GM21786 (cell line): ENCODE measurements at regions not wholly inside any gene's neighbourhood (a gene's known extent, or its start where the extent isn't known, plus 50 kb on each side); places are given as distances from the start of the nearest gene placed in this dataset.

ENCODE experiments used
- ATAC-seq: cut with Tn5 transposase; IDR thresholded peaks from one replicate; pipeline ENCODE4 v1.9.1; 2021; ENCODE audit not compliant: unreplicated experiment

DNA sequence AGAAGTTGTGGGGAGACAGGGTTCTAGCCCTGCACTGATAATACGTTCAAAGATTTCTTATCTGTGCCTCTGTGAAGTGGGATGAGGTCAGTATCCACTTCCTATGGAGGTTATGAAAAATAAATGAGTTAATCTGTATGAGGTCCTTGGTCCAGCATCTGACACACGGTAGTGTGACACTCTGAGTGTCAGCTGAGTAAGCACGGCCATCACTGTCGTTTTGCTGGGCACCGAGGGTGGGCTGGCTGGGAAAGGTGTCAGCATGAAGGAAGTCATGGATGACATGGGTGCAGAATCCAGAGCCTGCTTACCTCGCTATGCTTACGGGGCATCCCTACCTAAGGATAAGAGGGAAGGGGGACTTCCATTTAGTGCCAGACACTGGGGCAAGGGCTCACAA lies 150.3 kb downstream of the INHBB start:
- no peak for ATAC-seq

DNA sequence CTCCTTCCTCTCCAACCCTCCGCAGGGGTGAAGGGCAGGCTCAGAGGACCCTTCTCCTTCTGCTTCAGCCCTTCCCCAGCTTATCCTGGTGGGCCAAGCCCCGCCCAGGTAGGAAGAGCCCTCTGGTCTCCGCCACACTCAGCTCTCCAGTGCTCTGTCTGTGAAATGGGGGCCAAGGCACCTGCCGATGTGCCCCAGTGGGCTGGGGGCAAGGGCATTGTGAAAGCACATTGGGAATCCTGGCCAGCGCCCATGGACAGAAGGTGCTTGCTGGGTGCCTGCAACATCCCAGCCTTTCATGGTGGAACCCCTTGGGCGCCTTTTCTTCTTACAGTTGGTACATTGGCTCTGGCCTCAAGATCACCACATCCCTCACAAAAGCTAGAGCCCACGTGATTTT lies 150.8 kb downstream of the INHBB start:
- ATAC-seq: no peak

DNA sequence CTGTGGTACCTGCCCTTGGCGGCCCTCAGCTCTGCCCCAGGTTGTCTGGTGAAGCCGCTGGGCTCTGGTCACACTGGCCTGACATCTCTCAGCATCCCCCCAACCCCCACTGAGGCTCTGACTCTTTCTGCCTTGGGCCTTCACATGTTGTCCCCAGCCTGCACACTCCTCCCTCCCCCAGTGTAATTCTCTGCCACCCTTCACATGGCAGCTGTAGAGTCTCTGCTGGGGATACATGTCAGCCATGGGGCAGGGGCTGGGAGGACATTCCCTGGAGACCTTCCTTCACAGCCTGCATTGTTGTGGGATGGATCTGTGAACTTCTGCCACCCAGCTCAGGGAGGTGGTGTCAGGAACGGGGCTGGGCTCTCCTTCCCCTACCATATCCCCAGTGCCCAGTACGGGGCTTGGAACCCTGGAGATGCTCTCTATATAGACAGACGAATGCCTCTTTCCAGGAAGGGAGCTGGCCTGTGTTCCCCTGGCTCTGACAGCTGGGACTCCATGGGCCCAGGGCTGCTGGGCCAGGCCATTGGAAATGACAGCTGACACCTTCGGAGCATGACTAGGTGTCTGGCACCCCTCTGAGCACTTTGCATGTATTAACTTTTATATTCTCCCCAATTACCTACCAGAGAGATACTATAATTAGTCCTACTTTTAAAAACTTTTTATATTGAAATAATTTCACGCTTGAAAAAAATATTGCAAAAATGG lies 151.5 kb downstream of the INHBB start:
- ATAC-seq: no peak

DNA sequence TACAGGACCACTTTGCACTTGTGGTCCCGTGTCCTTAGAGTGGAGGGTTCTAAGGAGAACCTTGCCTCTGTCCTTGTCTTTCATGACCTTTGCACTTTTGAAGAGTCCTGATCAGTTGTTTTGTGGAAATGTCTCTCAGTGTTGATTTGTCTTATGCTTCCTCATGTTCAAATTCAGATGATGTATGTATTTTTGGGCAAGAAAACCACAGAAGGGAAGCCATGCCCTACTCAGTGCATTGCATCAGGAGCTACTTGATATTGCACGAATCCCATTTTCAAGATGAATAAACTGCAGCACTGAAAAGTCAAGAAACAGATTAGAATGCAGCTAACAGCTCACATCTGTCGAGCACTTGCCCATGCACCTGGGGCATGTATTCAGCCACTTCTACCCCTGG lies 152.2 kb downstream of the INHBB start:
- ATAC-seq: no peak

DNA sequence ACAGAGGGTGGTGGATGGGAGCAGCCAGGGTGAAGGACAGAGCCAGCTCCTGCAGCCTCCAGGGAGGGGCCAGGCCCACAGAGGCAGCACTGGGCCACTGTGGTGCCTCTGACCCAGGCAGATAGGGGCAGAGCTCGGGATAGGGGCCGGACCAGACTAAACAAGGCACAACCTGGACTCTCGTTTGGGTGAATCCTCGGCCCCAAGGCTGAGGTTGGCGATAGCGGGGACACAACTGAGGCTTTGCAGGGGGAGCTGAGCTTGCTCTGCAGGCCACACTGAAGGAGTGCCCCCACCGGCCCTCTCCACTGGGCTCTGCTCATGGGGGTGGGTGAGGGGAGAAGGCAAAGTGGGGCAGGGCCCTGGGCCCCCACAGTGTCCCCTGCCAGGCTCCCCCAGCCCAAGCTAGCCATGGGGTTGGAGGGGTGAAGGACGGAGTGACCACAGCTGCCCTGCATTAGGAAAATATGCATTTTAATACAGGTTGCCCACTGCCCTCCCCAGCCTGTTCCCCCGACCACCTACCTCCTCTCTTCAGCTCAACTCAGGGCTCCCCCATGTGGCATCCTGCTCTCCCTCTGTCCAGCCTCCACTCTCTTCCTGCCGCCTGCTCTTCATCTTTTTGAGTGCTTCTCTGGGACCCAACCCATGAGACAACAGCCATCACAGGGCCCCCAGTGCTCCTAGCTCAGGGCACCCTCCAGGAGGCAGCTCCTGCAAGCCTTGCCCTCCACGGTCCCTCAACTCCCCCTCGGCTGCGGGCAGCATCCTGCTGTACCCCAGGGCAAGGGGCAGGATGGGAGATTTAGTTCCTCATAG lies 152.8 kb downstream of the INHBB start:
- no peak for ATAC-seq

DNA sequence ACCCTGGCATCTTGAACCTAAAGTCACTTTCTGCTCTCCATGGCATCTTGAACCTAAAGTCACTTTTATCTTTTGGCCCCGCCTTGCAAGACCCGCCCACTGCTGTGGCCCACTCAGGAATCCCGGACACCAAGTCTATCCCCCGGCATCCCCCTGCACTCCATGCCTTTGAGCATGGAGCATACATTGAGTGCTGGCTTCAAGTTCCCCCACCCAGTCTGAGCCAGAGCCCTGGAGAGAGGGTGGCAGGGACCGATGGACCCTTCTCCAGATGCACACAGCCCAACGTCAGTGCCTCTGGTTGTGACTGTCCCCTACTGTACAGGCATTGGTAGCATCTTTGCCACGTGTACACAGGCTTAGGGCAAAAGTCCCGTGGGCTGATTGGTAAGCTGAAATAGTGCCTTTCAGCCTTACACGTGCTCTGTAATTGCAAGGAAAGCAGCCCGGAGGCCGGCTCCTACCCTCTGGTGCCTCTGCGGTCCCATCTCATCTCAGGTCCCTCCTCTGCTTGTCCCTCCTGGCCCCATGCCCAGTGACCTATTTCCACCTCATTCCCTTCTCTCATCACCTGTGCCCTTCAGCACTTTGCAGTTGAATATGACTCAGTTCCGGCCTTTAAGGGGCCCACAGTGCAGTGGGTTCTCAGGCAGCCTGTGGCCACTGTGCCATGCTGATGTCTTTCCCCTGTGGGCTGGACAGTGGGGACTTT lies 154.0 kb downstream of the INHBB start:
- ATAC-seq: no peak

DNA sequence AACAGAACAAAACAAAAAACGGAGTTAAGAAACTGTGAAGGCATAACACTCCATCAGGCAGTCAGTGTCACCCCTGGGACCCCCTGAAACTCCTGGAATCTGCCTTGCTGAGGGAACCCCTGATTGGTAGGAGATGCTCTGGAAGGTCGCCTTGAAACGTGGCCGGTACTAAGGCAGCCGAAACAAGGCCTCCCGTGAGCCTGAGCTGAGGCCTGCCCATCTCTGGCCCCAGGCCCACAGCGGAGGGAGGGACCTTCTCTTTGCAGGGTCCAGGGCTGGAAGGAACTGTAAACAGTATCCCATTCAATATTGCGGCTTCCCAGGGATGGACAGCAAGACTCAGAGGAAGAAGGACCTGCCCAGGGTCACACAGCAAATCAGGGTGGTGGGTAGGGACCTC lies 155.7 kb downstream of the INHBB start:
- no peak for ATAC-seq

DNA sequence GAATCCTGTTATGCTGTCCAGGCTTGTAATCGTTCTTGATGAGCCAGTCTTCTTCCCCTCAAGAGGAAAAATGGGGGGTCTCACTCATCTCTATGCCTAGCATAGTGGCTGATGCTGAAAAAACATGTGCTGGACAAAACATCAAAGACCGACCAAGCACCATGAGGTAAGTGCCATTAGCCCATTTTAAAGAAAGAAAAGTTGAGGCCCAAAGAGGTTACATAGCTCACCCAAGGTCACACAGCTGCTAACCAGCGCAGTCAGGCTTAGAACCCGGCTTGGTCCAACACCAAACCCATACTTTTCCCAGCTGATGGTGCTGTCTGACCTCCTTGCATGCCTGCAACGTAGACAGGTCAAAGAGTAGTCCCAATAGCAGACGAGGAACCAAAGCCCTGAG lies 156.4 kb downstream of the INHBB start:
- no peak for ATAC-seq

DNA sequence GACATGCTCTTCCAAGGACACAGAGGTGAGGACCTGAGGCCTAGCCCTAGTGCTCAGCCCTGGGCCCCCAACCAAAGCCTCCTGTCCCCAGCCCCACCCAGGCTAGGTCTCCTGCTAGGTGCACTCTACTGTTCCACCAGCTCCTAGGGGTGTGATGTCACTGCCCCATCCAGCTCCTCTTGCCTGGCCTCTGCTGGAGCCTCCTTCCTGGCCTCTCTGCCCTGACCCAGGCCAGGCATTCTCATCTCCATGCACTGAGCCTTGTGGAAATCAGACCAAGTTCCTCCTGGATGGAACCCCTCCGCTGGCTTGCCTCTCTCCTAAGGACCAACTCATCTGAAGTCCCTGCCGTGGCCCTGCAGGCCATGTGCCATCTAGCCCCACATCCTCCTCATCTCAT lies 156.8 kb downstream of the INHBB start:
- ATAC-seq: no peak

DNA sequence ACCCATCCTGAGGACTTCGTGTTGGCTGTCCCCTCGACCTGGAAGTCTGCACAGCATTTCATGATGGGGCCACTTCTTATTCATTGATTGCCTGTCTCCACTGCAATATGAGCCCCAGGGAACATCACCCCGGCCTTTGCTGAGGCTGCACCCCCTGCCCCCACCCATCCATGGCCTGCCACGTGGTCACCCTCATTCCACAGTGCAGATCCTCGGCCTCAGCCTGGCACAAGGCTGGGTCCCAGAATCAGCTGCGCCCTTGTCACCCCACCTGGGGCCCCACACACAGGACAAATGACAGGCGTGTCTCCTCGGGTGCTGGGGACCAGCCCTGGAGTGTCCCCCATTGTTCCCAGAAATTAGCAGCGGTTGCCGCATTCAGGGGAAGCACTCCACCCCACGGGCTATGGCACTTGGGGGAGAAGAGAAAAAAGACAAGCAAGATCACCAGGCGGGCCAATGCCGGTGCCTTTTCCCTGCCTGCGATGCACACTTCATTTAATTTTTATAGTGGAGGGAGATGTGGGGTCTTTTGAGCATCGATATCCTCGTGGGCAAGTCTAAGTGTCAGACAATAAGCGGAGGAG lies 157.4 kb downstream of the INHBB start:
- ATAC-seq: no peak

DNA sequence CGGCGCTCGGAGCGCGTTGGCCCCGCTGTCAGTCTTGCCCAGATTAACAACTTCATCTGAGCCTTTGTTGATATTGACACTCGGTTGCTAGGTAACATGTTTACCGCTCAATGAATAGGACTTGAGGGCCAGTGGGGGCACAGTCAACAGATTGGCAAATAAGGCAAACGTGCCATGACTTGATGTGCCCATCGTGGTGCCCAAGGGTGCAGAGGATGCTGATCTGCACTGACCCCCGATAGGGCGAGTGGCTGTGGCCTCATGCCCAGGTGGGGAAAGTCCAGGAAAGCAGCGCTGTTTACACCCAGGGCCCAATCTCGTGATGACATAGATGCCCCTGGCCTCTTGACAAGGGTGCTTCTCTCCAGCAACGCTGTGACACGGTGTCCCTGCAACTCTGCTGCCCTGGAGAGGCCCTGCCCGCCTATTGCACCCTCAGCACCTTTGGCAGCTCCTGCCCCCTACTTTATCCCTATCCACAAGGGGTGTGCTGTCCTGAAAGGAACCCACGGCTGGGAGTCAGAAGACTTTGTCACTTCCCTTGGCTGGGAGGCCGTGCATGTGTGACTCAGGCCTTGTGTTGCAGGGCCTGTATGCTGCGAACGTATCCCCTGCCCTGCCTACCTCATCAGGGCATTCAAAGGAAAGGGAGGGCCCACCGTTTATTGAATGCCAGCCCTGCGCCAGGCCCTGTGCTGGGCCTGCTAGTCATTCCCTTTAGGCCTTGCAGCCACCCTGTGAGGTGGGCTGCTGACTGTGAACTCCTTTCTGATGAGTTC lies 158.0 kb downstream of the INHBB start:
- ATAC-seq: no peak

DNA sequence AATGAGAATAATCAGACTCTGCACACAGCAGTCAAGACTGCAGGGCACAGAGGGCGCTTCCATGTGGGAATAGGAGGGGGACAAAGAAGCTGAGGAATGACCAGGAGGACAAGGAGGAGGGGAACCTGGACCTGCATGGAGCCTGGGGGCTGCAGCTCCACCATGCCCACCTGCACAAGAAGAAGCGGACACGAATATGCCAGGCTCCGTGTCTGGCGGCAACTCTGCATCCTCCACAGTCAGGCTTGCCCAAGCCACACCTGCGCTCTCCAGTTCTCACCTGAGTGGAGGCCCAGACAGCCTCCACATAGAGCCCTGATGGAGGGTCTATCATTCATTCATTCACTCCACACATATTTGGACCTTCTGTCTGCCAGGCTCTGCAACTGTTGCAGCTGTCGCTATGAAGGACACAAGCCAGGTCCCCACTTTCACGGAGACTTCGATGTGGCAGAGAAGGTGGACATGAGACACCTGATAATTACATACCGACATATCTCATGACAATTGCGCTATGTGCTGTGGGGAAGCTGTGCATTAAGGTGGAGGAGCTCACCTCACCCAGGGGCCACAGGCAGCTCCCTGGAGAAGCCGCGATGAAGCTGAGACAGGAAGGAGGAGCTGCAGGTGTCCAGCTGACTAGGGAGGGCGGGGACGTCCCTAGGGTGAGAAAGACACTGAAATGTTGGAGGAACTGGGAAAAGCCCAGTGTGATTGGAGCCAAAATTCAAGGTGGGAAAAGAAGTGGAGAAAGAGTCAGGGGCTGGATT lies 159.2 kb downstream of the INHBB start:
- ATAC-seq: no peak

DNA sequence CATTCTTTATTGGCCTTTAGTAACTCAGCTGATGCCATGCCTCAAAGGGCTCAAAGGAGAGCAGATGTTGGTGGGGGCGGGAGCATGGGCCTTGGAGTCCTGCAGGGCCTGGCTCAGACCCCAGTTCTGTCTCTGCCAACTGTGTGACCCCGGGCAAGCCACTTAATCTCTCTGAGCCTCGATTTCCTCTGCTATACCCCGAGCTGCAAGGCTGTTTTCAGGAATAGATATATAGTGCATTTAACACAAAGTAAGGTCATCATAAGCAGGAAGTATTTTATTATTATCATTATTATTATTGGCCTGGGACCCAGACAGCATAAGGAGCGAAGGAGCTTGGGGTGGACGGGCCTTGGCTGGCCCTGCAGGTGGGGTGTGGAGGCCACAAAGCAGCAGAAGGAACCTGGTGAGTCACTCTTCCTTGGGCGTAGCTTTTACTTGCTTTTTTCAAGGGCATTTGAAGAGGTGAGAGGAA lies 162.7 kb downstream of the INHBB start:
- no peak for ATAC-seq

DNA sequence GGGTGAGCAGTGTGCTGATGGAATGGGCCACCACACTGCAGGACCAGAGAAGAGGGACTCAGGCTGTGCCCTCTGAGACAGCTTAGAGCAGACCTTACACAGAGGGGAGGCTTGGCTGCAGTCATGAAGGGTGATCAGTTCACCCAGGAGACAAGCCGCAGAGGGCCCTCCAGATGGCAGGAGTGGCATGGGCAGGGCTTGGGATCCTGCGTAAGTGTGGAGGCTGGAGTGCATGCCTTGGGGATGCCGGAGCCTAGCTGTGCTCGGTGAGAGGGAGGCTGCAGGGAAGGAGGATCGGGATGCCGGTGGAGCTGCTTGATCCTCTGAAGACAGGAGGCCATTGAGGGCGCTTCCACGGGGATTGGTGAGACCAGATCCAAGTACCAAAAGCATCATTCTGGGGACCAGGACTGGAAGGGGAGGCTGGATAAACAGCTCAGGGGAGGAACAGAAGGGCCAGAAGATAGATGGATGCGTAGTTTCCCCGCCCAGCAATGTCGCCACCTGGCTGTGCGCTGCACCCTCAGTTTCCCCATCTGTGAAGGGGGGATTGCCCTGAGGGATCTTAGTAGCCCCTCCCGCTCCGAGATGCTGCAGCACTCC lies 163.4 kb downstream of the INHBB start:
- ATAC-seq: no peak

DNA sequence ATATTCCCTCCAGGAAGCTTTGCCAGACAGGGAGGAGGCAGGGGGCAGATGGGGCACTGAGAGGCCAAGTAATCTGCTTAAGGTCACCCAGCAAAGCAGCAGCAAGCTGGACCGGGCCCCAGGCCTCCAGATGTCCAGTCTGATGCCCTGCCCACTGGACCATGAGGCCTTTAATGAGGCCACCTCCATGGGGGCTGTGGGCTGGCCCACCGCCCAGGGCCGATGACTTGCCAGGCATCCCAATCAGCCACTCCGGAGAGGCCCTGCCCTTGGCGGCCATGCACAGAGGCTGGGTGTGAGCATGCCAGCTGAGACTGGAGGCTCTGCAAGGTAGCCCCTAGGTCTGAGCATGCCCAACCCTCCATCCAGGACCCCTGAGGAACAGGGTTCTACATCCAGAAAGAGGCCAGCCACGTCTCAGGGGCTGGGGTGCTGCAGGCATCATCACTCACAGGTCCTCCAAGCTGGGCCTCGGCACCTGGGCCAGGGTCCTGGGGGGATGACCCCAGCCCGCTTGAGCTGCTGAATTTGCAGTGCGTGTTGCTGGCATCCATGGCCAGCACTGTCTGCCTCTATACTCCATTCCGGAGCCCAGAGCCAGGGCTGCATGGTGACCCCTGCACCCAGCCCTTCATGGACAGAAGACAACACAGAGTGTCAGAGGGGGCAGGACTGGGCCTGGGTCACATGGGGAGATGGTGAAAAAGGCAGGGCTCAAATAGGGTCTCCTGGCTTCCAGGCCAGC lies 164.2 kb downstream of the INHBB start:
- no peak for ATAC-seq

DNA sequence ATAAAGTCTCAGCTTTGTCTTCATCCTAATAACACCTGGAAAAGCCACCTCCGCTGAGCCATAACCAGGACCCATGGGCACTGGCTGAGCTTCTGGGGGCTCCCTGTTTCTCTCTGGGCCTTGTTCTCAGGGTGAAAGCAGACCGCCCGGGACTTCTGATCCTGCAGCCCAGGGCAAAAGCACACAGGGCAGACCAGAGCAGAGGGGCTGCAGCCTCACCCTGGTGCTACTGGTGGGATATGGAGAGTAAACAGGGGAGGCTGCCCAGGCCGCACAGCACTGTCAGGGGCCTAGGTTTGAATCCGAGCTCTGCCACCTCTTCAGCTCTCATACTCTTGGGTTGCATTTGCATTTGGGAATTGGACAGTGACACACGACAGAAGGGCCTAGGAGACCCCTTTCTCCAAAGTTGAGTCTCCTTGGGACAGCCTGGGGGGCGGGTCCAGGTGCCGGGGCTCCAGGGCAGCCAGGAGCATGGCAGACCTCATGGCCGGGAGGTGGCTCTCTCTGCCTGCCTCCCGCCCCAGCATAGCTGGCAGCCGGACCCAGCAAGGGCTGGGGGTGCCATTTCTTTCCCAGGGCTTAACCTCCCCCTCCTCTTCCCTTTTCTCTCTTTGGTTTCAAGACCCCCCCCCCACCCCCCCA lies 164.9 kb downstream of the INHBB start:
- no peak for ATAC-seq

DNA sequence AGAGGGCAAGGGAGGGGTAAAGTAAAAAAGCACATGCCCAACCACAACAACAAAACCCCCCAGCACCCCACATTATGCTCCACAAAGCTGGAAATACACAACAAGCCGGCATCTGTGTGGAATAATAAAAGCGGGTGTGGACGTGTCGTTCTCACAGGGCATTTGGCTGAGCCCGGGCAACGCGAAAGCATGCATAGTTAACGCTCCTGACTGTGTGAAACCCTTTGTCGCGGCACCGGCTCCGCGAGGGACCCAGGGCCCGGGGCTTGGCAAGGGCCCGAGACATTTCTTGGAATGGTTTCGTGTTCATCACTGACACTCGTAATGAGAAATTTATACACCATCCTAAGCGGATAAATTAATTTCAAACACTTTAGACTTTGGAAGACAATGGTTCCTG lies 165.6 kb downstream of the INHBB start:
- no peak for ATAC-seq

DNA sequence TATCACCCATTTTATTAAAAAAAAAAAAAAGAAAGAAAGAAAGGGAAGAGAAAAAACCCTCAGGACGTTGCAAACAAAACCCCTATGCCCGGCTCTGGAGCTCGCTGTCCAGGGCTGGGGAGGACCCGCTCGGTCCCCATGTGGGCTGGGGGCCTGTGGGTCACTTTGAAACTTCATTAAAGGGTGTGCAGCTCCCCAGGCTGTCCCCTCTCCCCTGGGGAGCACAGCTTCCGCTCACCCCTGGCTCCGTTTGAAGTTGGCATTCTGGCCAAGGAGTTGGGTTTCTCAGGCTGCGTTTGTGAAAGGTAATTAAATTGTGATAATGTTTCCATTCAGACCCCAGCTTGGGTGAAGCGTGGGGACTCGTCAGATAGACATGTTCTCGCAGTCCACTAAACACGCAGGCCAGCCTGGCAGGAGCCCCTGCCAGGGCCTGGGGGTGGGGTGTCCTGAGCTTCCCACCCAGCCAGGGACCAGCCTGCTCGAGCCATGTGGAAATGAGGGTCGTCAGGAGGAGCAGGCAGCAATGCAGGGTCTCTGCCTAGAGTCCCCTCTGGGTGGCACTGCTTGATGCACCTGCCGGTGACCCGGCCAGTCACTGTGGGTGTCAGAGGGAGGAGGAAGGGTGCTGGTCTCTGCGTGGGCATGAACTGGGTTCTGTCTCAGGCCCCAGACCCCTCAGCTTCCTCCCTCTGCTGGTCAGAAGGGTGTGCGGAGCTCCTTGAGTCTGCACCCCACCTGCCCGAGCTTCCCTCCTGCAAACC lies 166.2 kb downstream of the INHBB start:
- no peak for ATAC-seq
